HCT116 (cell line): ENCODE measurements at regions not wholly inside any gene's neighbourhood (a gene's known extent, or its start where the extent isn't known, plus 50 kb on each side); places are given as distances from the start of the nearest gene placed in this dataset.

ENCODE experiments used
- EZH2 ChIP-seq: fragments of 200-600 bp; sonication (generic); IDR thresholded peaks from 2 replicates; pipeline ENCODE4 v1.6.1; 2017; ENCODE audit warnings: antibody characterized with exemption, mixed run types
- POLR2A ChIP-seq: IDR thresholded peaks from 2 replicates; pipeline ENCODE4 v1.7.0; 2011; ENCODE audit warnings: borderline replicate concordance; ENCODE audit not compliant: insufficient read depth, insufficient read length; ENCODE audit errors: extremely low read depth
- TF ChIP-seq, protein P1 (sequence below), 3 experiments: fragments of 200-600 bp in 1 of 3; sonication (generic) in 1 of 3; IDR thresholded peaks in 2 of 3; conservative IDR thresholded peaks in 1 of 3; 2 replicates each; pipeline ENCODE4 v1.5.1; 2012 to 2017; ENCODE audit warnings: low read depth in 2 of 3, low read length in 2 of 3, antibody characterized with exemption in 1 of 3, borderline replicate concordance in 1 of 3, control low read depth in 1 of 3, mild to moderate bottlenecking in 1 of 3, mixed read lengths in 1 of 3, mixed run types in 1 of 3, moderate library complexity in 1 of 3; ENCODE audit not compliant: insufficient read depth in 1 of 3
- TF ChIP-seq, protein P2 (sequence below): IDR thresholded peaks from 2 replicates; pipeline ENCODE4 v1.6.1; 2012; ENCODE audit warnings: low read depth

DNA sequence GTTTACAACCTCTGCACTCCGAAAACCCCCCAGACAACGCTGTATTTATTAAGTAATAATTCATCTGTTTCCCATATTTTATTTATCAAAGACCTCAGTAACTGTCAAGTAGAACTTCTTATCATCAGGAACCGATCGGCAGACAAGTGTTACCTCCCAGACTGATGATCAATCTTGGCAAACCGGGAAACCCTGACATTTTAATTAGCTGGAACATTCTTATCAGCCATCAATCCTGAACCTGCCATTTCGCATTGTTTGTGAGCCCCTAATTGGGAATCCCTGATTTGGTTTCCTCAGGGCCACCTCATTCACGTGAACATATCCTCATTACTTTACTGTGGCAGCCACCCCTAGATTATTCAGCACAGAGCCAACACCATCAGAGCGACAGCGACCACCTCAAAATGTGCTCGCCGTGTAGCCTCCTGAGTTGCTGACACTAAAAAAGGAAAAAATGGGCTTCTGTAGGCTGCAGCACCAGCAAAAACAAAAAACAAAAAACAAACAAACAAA, 93.6 kb upstream of the SDK1 start:
- TF ChIP-seq EZH2: no peak
- no peak for TF ChIP-seq POLR2A
- TF ChIP-seq, protein P1, sequence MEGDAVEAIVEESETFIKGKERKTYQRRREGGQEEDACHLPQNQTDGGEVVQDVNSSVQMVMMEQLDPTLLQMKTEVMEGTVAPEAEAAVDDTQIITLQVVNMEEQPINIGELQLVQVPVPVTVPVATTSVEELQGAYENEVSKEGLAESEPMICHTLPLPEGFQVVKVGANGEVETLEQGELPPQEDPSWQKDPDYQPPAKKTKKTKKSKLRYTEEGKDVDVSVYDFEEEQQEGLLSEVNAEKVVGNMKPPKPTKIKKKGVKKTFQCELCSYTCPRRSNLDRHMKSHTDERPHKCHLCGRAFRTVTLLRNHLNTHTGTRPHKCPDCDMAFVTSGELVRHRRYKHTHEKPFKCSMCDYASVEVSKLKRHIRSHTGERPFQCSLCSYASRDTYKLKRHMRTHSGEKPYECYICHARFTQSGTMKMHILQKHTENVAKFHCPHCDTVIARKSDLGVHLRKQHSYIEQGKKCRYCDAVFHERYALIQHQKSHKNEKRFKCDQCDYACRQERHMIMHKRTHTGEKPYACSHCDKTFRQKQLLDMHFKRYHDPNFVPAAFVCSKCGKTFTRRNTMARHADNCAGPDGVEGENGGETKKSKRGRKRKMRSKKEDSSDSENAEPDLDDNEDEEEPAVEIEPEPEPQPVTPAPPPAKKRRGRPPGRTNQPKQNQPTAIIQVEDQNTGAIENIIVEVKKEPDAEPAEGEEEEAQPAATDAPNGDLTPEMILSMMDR (IDR thresholded peaks at IDR 0.05 in 2 of 3, conservative IDR thresholded peaks at IDR 0.05 in 1 of 3; ENCODE audit: borderline replicate concordance in 1 of 3, insufficient read depth in 1 of 3, low read depth in 2 of 3, low read length in 2 of 3): no peak
- TF ChIP-seq, protein P2, sequence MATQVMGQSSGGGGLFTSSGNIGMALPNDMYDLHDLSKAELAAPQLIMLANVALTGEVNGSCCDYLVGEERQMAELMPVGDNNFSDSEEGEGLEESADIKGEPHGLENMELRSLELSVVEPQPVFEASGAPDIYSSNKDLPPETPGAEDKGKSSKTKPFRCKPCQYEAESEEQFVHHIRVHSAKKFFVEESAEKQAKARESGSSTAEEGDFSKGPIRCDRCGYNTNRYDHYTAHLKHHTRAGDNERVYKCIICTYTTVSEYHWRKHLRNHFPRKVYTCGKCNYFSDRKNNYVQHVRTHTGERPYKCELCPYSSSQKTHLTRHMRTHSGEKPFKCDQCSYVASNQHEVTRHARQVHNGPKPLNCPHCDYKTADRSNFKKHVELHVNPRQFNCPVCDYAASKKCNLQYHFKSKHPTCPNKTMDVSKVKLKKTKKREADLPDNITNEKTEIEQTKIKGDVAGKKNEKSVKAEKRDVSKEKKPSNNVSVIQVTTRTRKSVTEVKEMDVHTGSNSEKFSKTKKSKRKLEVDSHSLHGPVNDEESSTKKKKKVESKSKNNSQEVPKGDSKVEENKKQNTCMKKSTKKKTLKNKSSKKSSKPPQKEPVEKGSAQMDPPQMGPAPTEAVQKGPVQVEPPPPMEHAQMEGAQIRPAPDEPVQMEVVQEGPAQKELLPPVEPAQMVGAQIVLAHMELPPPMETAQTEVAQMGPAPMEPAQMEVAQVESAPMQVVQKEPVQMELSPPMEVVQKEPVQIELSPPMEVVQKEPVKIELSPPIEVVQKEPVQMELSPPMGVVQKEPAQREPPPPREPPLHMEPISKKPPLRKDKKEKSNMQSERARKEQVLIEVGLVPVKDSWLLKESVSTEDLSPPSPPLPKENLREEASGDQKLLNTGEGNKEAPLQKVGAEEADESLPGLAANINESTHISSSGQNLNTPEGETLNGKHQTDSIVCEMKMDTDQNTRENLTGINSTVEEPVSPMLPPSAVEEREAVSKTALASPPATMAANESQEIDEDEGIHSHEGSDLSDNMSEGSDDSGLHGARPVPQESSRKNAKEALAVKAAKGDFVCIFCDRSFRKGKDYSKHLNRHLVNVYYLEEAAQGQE: no peak
